NOMO-1 treated with dmso at 0.1 percent for 144 hours (cell line): ENCODE measurements at regions not wholly inside any gene's neighbourhood (a gene's known extent, or its start where the extent isn't known, plus 50 kb on each side); places are given as distances from the start of the nearest gene placed in this dataset.

Experiments used
- DNase-seq: peaks from one replicate; lab custom pipeline; 2025; ENCODE audit not compliant: unreplicated experiment; lab: John Stamatoyannopoulos, UW

DNA sequence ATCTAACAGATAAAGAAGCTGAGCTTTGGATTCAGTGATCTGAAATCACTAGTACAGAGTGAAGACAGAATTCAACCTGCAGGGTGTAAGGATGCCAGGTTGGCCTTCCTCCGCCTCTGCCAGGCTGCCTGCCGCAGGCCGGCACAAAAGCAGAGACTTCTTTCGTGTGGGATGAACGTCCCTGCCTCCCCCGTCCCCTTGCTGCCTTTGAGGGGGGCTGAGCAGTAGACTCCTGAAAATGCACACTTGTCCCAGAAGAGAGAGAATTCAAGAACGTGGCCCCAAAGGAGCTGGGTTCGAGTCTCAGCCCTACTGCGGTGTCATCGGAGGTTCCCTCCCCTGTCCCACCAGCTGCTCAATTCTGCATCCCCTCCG lies 154.3 kb downstream of the BCL11B start:
- DNase-seq: no peak

DNA sequence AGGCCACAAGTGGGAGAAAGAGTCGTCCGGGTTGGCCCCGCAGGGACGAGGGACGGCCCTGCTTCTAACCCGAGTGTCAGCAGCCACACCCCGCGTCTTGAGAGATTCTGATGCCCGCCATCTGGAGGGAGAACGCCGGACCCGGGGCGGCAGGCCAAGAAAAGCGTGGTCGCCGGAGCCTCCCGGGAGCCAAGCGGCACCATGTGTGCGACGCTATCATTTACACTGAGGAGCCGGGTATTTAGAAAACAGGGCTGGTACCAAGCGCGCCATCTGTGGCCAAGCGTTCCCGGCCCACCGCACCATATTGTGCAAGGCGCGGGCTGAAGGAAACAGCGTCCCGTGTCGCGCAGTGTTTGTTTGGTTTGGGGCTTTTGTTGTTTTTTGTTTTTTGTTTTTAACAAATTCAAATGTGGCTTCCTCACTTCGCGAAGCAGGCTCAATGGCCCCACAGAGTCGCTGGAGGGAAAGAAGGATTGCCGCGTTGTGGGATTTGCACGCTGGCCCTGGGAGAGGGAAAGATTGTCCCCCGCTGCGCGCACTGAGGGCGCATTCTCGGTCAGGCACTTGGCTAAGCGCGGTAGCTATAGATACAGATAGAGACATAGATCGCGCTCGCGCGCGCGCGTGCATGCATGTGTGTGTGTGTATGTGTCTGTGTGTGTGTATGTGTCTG lies 153.8 kb downstream of the BCL11B start:
- no peak for DNase-seq

DNA sequence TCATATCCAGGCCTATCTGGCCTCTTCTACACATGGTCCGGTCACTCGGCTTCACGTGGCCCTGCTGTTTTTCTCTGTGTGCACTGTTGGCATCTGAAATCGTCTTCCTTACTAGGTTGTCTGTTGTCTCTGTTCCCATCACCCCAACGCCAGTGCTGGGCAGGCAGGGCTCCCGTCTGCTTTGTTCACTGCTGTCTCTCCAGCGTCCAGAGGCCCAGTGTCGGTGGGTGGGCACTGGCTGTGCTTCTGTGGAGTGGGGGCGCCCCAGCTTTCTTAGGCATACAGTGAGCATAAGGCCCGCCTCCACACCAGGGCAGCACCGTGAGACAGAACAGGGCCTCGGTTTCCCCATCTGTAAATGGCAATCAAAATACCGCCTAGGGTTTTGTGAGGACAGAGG lies 153.1 kb downstream of the BCL11B start:
- no peak for DNase-seq
